Memory B cell (primary cell): ENCODE measurements at regions not wholly inside any gene's neighbourhood (a gene's known extent, or its start where the extent isn't known, plus 50 kb on each side); places are given as distances from the start of the nearest gene placed in this dataset.

Experiments
- ATAC-seq: fragments of 150-1000 bp; cut with Tn5 transposase; 2 replicates; pipeline ENCODE4 v1.10.0; 2021; ENCODE audit warnings: low read depth, mild to moderate bottlenecking, moderate library complexity
- DNase-seq, 2 donors: peaks; one replicate each; pipeline ENCODE4 v3.0.0; 2022; ENCODE audit warnings: low spot score in 2 of 2
- H3K27ac Mint-ChIP-seq: one replicate; pipeline ENCODE4 v1.8.0; 2022; ENCODE audit warnings: mild to moderate bottlenecking, moderate library complexity, mixed read lengths
- H3K27me3 Mint-ChIP-seq: one replicate; pipeline ENCODE4 v1.8.0; 2022; ENCODE audit warnings: mixed read lengths
- H3K36me3 Mint-ChIP-seq: one replicate; pipeline ENCODE4 v1.8.0; 2022; ENCODE audit warnings: mild to moderate bottlenecking, mixed read lengths
- H3K4me1 Mint-ChIP-seq: one replicate; pipeline ENCODE4 v1.8.0; 2022; ENCODE audit warnings: mixed read lengths
- H3K4me3 Mint-ChIP-seq: one replicate; pipeline ENCODE4 v1.8.0; 2022; ENCODE audit warnings: mild to moderate bottlenecking, moderate library complexity, mixed read lengths
- H3K9me3 Mint-ChIP-seq: one replicate; pipeline ENCODE4 v1.8.0; 2022; ENCODE audit warnings: mixed read lengths

- H3K27ac Mint-ChIP-seq = no peak overlapping the region
- no peak for DNase-seq
- no peaks in the 10 kb centered on the region for H3K27me3 Mint-ChIP-seq
- no peaks in the 10 kb centered on the region for H3K36me3 Mint-ChIP-seq
- no peaks in the 10 kb centered on the region for H3K9me3 Mint-ChIP-seq
- ATAC-seq = no peak
- no peak overlapping the region for H3K4me3 Mint-ChIP-seq
- H3K4me1 Mint-ChIP-seq = peaks cover 3% of the 10 kb centered on the region
Measured at GRCh38 chr3:106114848-106115247, 246.0 kb upstream of the CBLB start.

GRCh38 chr3:106115557-106115956, 246.7 kb upstream of the CBLB start:
- H3K36me3 Mint-ChIP-seq = no peaks in the 10 kb centered on the region
- H3K4me1 Mint-ChIP-seq = peaks cover 5% of the 10 kb centered on the region
- no peak for DNase-seq
- no peak for ATAC-seq
- H3K9me3 Mint-ChIP-seq = no peaks in the 10 kb centered on the region
- no peaks in the 10 kb centered on the region for H3K27me3 Mint-ChIP-seq
- H3K4me3 Mint-ChIP-seq = no peak overlapping the region
- H3K27ac Mint-ChIP-seq = no peak overlapping the region

- Mint-ChIP-seq H3K4me3 (no peak overlapping the region), H3K4me1 (peaks cover 5% of the 10 kb centered on the region), H3K36me3 (no peaks in the 10 kb centered on the region), H3K27me3 (no peaks in the 10 kb centered on the region), H3K9me3 (no peaks in the 10 kb centered on the region), H3K27ac (no peak overlapping the region)
- DNase-seq (no peak), ATAC-seq (no peak)
Measured at GRCh38 chr3:106116733-106117489, 248.1 kb upstream of the CBLB start.

- H3K36me3 Mint-ChIP-seq = no peaks in the 10 kb centered on the region
- H3K27me3 Mint-ChIP-seq = no peaks in the 10 kb centered on the region
- H3K4me1 Mint-ChIP-seq = peaks cover 5% of the 10 kb centered on the region
- H3K27ac Mint-ChIP-seq = no peak overlapping the region
- no peak for ATAC-seq
- DNase-seq = no peak
- no peaks in the 10 kb centered on the region for H3K9me3 Mint-ChIP-seq
- no peak overlapping the region for H3K4me3 Mint-ChIP-seq
Measured at GRCh38 chr3:106117490-106117858, 248.7 kb upstream of the CBLB start.

GRCh38 chr3:106119614-106120082, 250.8 kb upstream of the CBLB start:
- DNase-seq (no peak), ATAC-seq (peak; percentile 84)
- peaks cover 5% of the 10 kb centered on the region for H3K4me1 Mint-ChIP-seq
- no peaks in the 10 kb centered on the region for H3K36me3 Mint-ChIP-seq
- peaks cover 2% of the 10 kb centered on the region for H3K27me3 Mint-ChIP-seq
- H3K9me3 Mint-ChIP-seq = no peaks in the 10 kb centered on the region
- peak overlapping the region; percentile 64 for H3K27ac Mint-ChIP-seq
- H3K4me3 Mint-ChIP-seq = no peak overlapping the region

GRCh38 chr3:106120356-106120755, 251.5 kb upstream of the CBLB start:
- ATAC-seq = no peak
- peak overlapping the region; percentile 64 for H3K27ac Mint-ChIP-seq
- H3K27me3 Mint-ChIP-seq = peaks cover 2% of the 10 kb centered on the region
- no peaks in the 10 kb centered on the region for H3K9me3 Mint-ChIP-seq
- no peak overlapping the region for H3K4me3 Mint-ChIP-seq
- H3K36me3 Mint-ChIP-seq = no peaks in the 10 kb centered on the region
- DNase-seq = no peak
- H3K4me1 Mint-ChIP-seq = peaks cover 5% of the 10 kb centered on the region

- H3K4me3 Mint-ChIP-seq = no peak overlapping the region
- DNase-seq (no peak), ATAC-seq (no peak)
- H3K36me3 Mint-ChIP-seq = no peaks in the 10 kb centered on the region
- peaks cover 2% of the 10 kb centered on the region for H3K27me3 Mint-ChIP-seq
- H3K9me3 Mint-ChIP-seq = no peaks in the 10 kb centered on the region
- H3K4me1 Mint-ChIP-seq = peaks cover 5% of the 10 kb centered on the region
- H3K27ac Mint-ChIP-seq = no peak overlapping the region
Measured at GRCh38 chr3:106121491-106122289, 252.9 kb upstream of the CBLB start.

- Mint-ChIP-seq H3K4me3 (no peak overlapping the region), H3K4me1 (peaks cover 5% of the 10 kb centered on the region), H3K27ac (no peak overlapping the region), H3K27me3 (peaks cover 2% of the 10 kb centered on the region), H3K36me3 (no peaks in the 10 kb centered on the region), H3K9me3 (no peaks in the 10 kb centered on the region)
- no peak for DNase-seq
- ATAC-seq = no peak
Measured at GRCh38 chr3:106124818-106125217, 256.0 kb upstream of the CBLB start.

GRCh38 chr3:106125321-106125720, 256.5 kb upstream of the CBLB start:
- Mint-ChIP-seq H3K9me3 (no peaks in the 10 kb centered on the region), H3K27ac (no peak overlapping the region), H3K27me3 (peaks cover 2% of the 10 kb centered on the region), H3K4me1 (peaks cover 2% of the 10 kb centered on the region), H3K4me3 (no peak overlapping the region), H3K36me3 (no peaks in the 10 kb centered on the region)
- no peak for DNase-seq
- ATAC-seq = no peak

GRCh38 chr3:106126067-106126845, 257.4 kb upstream of the CBLB start:
- H3K4me3 Mint-ChIP-seq = no peak overlapping the region
- H3K9me3 Mint-ChIP-seq = no peaks in the 10 kb centered on the region
- DNase-seq (no peak), ATAC-seq (no peak)
- no peak overlapping the region for H3K27ac Mint-ChIP-seq
- peaks cover 2% of the 10 kb centered on the region for H3K27me3 Mint-ChIP-seq
- no peaks in the 10 kb centered on the region for H3K36me3 Mint-ChIP-seq
- H3K4me1 Mint-ChIP-seq = peaks cover 2% of the 10 kb centered on the region

GRCh38 chr3:106126846-106127235, 258.0 kb upstream of the CBLB start:
- no peak for ATAC-seq
- Mint-ChIP-seq H3K9me3 (no peaks in the 10 kb centered on the region), H3K36me3 (no peaks in the 10 kb centered on the region), H3K4me3 (no peak overlapping the region), H3K27me3 (peaks cover 2% of the 10 kb centered on the region), H3K27ac (no peak overlapping the region), H3K4me1 (peaks cover 2% of the 10 kb centered on the region)
- no peak for DNase-seq

- Mint-ChIP-seq H3K27me3 (no peaks in the 10 kb centered on the region), H3K36me3 (no peaks in the 10 kb centered on the region), H3K27ac (no peak overlapping the region), H3K4me3 (no peak overlapping the region), H3K4me1 (peaks cover 2% of the 10 kb centered on the region), H3K9me3 (peaks cover 1% of the 10 kb centered on the region)
- no peak for ATAC-seq
- DNase-seq = no peak
Measured at GRCh38 chr3:106129939-106130338, 261.1 kb upstream of the CBLB start.

GRCh38 chr3:106130384-106131198, 261.8 kb upstream of the CBLB start:
- DNase-seq (no peak), ATAC-seq (no peak)
- Mint-ChIP-seq H3K4me3 (no peak overlapping the region), H3K9me3 (peaks cover 1% of the 10 kb centered on the region), H3K36me3 (no peaks in the 10 kb centered on the region), H3K27me3 (no peaks in the 10 kb centered on the region), H3K4me1 (peaks cover 2% of the 10 kb centered on the region), H3K27ac (no peak overlapping the region)
